Liver (tissue), 8 donors: ENCODE measurements at regions not wholly inside any gene's neighbourhood (a gene's known extent, or its start where the extent isn't known, plus 50 kb on each side); places are given as distances from the start of the nearest gene placed in this dataset.

ENCODE experiments used
- DNase-seq: peaks from one replicate; pipeline ENCODE4 v3.0.0-alpha.2; 2017; ENCODE audit warnings: low spot score
- H3K27ac ChIP-seq, 2 donors: one replicate each; pipeline ENCODE4 v1.7.0; 2013; ENCODE audit warnings: inconsistent platforms in 2 of 2, low read length in 2 of 2, control low read depth in 1 of 2, low read depth in 1 of 2, mild to moderate bottlenecking in 1 of 2
- H3K27me3 ChIP-seq, 4 donors: one replicate each; pipeline versions ENCODE4 v1.6.1 to v1.7.0; 2013; ENCODE audit warnings: low read length in 3 of 4, inconsistent platforms in 1 of 4, mild to moderate bottlenecking in 1 of 4, moderate library complexity in 1 of 4; ENCODE audit not compliant: control insufficient read depth in 4 of 4, insufficient read depth in 4 of 4
- H3K36me3 ChIP-seq, 4 donors: one replicate each; pipeline versions ENCODE4 v1.6.1 to v1.7.0; 2013; ENCODE audit warnings: low read length in 3 of 4, mild to moderate bottlenecking in 3 of 4, low read depth in 1 of 4, moderate library complexity in 1 of 4; ENCODE audit not compliant: control insufficient read depth in 4 of 4, insufficient read depth in 3 of 4
- H3K4me1 ChIP-seq, 4 donors: one replicate each; pipeline versions ENCODE4 v1.6.1 to v1.7.0; 2013; ENCODE audit warnings: low read length in 3 of 4, mild to moderate bottlenecking in 3 of 4, moderate library complexity in 1 of 4; ENCODE audit not compliant: control insufficient read depth in 4 of 4, insufficient read depth in 4 of 4
- H3K4me3 ChIP-seq, 3 donors: one replicate each; pipeline versions ENCODE4 v1.6.1 to v1.7.0; 2013; ENCODE audit warnings: low read length in 3 of 3, control low read depth in 1 of 3, low read depth in 1 of 3, mild to moderate bottlenecking in 1 of 3
- H3K9ac ChIP-seq, 2 donors: one replicate each; pipeline ENCODE4 v1.7.0; 2013; ENCODE audit warnings: low read length in 2 of 2, mild to moderate bottlenecking in 2 of 2, moderate library complexity in 2 of 2, control low read depth in 1 of 2, low read depth in 1 of 2
- H3K9me3 ChIP-seq, 4 donors: one replicate each; pipeline versions ENCODE4 v1.6.1 to v1.7.0; 2013; ENCODE audit warnings: low read length in 3 of 4; ENCODE audit not compliant: control insufficient read depth in 4 of 4
- FOXA2 ChIP-seq: IDR thresholded peaks from 2 replicates; pipeline ENCODE4 v1.6.1; 2016; ENCODE audit warnings: antibody characterized with exemption
- HNF4G ChIP-seq: IDR thresholded peaks from 2 replicates; pipeline ENCODE4 v1.6.1; 2016; ENCODE audit warnings: antibody characterized with exemption
- JUND ChIP-seq, 2 donors: IDR thresholded peaks; 2 replicates each; pipeline ENCODE4 v1.6.1; 2016; ENCODE audit warnings: antibody characterized with exemption in 2 of 2
- NR2F2 ChIP-seq: IDR thresholded peaks from 2 replicates; pipeline ENCODE4 v1.6.1; 2016; ENCODE audit warnings: antibody characterized with exemption
- RAD21 ChIP-seq, 2 donors: IDR thresholded peaks; 2 replicates each; pipeline ENCODE4 v1.6.1; 2016; ENCODE audit warnings: antibody characterized with exemption in 2 of 2, mild to moderate bottlenecking in 2 of 2
- REST ChIP-seq: IDR thresholded peaks from 2 replicates; pipeline ENCODE4 v1.6.1; 2016; ENCODE audit warnings: antibody characterized with exemption, mild to moderate bottlenecking
- RXRA ChIP-seq, 2 donors: IDR thresholded peaks; 2 replicates each; pipeline ENCODE4 v1.6.1; 2017 to 2018; ENCODE audit warnings: antibody characterized with exemption in 2 of 2, mild to moderate bottlenecking in 1 of 2
- SP1 ChIP-seq: IDR thresholded peaks from 2 replicates; pipeline ENCODE4 v1.6.1; 2018; ENCODE audit warnings: antibody characterized with exemption, mild to moderate bottlenecking
- YY1 ChIP-seq: IDR thresholded peaks from 2 replicates; pipeline ENCODE4 v1.6.1; 2016; ENCODE audit warnings: antibody characterized with exemption, mild to moderate bottlenecking
- WGBS: extraction: QIAGEN DNeasy Blood & Tissue Kit; methylation state at CpG from one replicate; pipeline ENCODE4 v1.1.7; 2013; 5-methylcytosine and 5-hydroxymethylcytosine counted together
- TF ChIP-seq, protein P1 (sequence below): fragments of 150-350 bp; IDR thresholded peaks from 2 replicates; pipeline ENCODE4 v1.5.1; 2017; ENCODE audit warnings: improper control_type of control experiment, low read depth, low read length; ENCODE audit not compliant: missing input control
- TF ChIP-seq, protein P2 (sequence below): IDR thresholded peaks from 2 replicates; pipeline ENCODE4 v1.6.1; 2016; ENCODE audit warnings: antibody characterized with exemption
- TF ChIP-seq, protein P3 (sequence below): IDR thresholded peaks from 2 replicates; pipeline ENCODE4 v1.6.1; 2016; ENCODE audit warnings: antibody characterized with exemption
- donor health status: healthy.
- donor health status: healthy.
- donor health status: healthy.
- donor health status: healthy.
- donor health status: healthy.

- no peaks in the 10 kb centered on the region for H3K4me1 ChIP-seq
- 83% methylated on average over 12 of the region's 12 CpGs for WGBS
- H3K9me3 ChIP-seq = no peaks in the 10 kb centered on the region
- H3K4me3 ChIP-seq = no peak overlapping the region
- H3K36me3 ChIP-seq = no peaks in the 10 kb centered on the region
- no peak overlapping the region for H3K9ac ChIP-seq
- H3K27me3 ChIP-seq = peaks cover 0 to 2% (median 0%) of the 10 kb centered on the region in 4 donors
- TF ChIP-seq, protein P1, sequence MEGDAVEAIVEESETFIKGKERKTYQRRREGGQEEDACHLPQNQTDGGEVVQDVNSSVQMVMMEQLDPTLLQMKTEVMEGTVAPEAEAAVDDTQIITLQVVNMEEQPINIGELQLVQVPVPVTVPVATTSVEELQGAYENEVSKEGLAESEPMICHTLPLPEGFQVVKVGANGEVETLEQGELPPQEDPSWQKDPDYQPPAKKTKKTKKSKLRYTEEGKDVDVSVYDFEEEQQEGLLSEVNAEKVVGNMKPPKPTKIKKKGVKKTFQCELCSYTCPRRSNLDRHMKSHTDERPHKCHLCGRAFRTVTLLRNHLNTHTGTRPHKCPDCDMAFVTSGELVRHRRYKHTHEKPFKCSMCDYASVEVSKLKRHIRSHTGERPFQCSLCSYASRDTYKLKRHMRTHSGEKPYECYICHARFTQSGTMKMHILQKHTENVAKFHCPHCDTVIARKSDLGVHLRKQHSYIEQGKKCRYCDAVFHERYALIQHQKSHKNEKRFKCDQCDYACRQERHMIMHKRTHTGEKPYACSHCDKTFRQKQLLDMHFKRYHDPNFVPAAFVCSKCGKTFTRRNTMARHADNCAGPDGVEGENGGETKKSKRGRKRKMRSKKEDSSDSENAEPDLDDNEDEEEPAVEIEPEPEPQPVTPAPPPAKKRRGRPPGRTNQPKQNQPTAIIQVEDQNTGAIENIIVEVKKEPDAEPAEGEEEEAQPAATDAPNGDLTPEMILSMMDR = no peak
- TF ChIP-seq FOXA2 (no peak), RAD21 (IDR thresholded peaks at IDR 0.05) (no peak), JUND (IDR thresholded peaks at IDR 0.05) (no peak), HNF4G (no peak)
- no peak for DNase-seq
- no peak overlapping the region for H3K27ac ChIP-seq
Observed at GRCh38 chr6:90399970-90400369, 103.3 kb upstream of the BACH2 start.

DNA sequence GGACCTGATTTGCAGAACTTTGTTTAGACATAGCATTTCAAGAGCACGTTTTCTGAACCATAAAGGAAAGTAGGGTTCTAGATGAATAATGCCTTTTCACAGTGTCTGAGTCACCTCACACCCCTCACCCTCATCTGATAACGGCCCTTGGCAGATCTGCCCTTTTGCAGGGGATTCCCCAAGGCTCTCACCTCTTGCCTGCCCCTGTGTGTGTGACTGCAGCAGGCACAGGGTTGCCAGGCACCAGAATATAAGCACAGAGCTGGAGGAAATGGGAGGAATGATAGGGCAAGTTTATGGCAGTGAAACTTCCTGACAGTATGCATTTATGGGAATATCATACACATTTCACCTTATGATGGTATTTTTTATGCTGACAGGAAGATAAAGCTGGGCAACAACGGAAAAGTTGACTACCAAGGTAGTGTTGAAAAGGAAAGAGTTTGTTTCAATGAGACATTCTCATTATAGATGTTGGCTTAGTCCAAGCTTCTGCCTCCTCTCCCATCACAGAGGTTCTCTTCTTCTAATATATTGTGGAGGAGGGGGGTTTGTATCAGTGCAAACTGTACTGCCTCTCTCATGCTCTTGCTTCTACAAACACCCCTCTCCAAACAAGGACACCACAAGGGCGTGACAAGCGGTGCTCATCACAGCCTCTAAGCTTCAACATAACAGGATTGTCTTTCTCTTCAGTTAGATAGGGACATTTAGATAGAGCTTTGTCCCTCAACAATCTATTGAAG, 101.5 kb upstream of the BACH2 start:
- DNase-seq = no peak

More for the DNA sequence above, 101.5 kb upstream of the BACH2 start:
- H3K36me3 ChIP-seq = no peaks in the 10 kb centered on the region
- 57% methylated on average over 5 of the region's 5 CpGs for WGBS
- no peaks in the 10 kb centered on the region for H3K9me3 ChIP-seq
- no peak for TF ChIP-seq NR2F2
- TF ChIP-seq YY1 = no peak
- no peak for TF ChIP-seq RAD21 (IDR thresholded peaks at IDR 0.05)
- TF ChIP-seq FOXA2 = no peak
- TF ChIP-seq REST = no peak
- TF ChIP-seq, protein P2, sequence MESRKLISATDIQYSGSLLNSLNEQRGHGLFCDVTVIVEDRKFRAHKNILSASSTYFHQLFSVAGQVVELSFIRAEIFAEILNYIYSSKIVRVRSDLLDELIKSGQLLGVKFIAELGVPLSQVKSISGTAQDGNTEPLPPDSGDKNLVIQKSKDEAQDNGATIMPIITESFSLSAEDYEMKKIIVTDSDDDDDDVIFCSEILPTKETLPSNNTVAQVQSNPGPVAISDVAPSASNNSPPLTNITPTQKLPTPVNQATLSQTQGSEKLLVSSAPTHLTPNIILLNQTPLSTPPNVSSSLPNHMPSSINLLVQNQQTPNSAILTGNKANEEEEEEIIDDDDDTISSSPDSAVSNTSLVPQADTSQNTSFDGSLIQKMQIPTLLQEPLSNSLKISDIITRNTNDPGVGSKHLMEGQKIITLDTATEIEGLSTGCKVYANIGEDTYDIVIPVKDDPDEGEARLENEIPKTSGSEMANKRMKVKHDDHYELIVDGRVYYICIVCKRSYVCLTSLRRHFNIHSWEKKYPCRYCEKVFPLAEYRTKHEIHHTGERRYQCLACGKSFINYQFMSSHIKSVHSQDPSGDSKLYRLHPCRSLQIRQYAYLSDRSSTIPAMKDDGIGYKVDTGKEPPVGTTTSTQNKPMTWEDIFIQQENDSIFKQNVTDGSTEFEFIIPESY = no peak
- TF ChIP-seq RXRA (IDR thresholded peaks at IDR 0.05) = no peak
- TF ChIP-seq JUND (IDR thresholded peaks at IDR 0.05) = no peak
- TF ChIP-seq, protein P3, sequence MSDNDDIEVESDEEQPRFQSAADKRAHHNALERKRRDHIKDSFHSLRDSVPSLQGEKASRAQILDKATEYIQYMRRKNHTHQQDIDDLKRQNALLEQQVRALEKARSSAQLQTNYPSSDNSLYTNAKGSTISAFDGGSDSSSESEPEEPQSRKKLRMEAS = no peak
- no peak for TF ChIP-seq SP1
- no peak overlapping the region for H3K27ac ChIP-seq
- H3K4me3 ChIP-seq = no peak overlapping the region
- H3K4me1 ChIP-seq = no peaks in the 10 kb centered on the region
- H3K27me3 ChIP-seq = no peaks in the 10 kb centered on the region
- H3K9ac ChIP-seq = no peak overlapping the region
